ENCODE measurements at regions not wholly inside any gene's neighbourhood (a gene's known extent, or its start where the extent isn't known, plus 50 kb on each side); places are given as distances from the start of the nearest gene placed in this dataset.
"Not testable (repeated sequence)": the region's sequence is repeated elsewhere in the genome, so short reads cannot be mapped to it uniquely, and the experiment has no call there.

GRCh38 chr6:15184441-15184861 is 61.4 kb upstream of the JARID2 start:
- Histone ChIP-seq H3K4me3 (no peak overlapping the region), H3K27ac (no peak overlapping the region), H3K9me3 (no peaks in the 10 kb centered on the region), H3K4me1 (no peaks in the 10 kb centered on the region), H3K27me3 (ENCODE audit: insufficient read depth in 3 of 3, low read length in 2 of 3) (no peaks in the 10 kb centered on the region), H3K36me3 (ENCODE audit: insufficient read depth in 1 of 2, low read depth in 1 of 2) (no peaks in the 10 kb centered on the region)
- DNase-seq (no peak), ATAC-seq (no peak)
- 79 to 89% (median 80%) methylated on average over 2 of the region's 2 CpGs for WGBS, 3 donors
- no peak for TF ChIP-seq CTCF (IDR thresholded peaks at IDR 0.05)
- intact Hi-C loops (cut with DNase I), result no loop called here

GRCh38 chr6:15185111-15185510 is 60.8 kb upstream of the JARID2 start:
- WGBS, 3 donors, result 82 to 84% (median 83%) methylated on average over 8 of the region's 8 CpGs
- H3K36me3 ChIP-seq (ENCODE audit: insufficient read depth in 1 of 2, low read depth in 1 of 2); DNase-seq; intact Hi-C loops (cut with DNase I); H3K27ac ChIP-seq; H3K4me1 ChIP-seq; H3K27me3 ChIP-seq (ENCODE audit: insufficient read depth in 3 of 3, low read length in 2 of 3); H3K9me3 ChIP-seq; H3K4me3 ChIP-seq; ATAC-seq: not testable (repeated sequence)

GRCh38 chr6:15193451-15193850 is 52.4 kb upstream of the JARID2 start:
- H3K4me1 ChIP-seq; intact Hi-C loops (cut with DNase I); H3K36me3 ChIP-seq (ENCODE audit: insufficient read depth in 1 of 2, low read depth in 1 of 2); DNase-seq; ATAC-seq; H3K4me3 ChIP-seq; H3K9me3 ChIP-seq; H3K27me3 ChIP-seq (ENCODE audit: insufficient read depth in 3 of 3, low read length in 2 of 3); H3K27ac ChIP-seq: not testable (repeated sequence)
- WGBS, 3 donors, result 82 to 90% (median 87%) methylated on average over 10 of the region's 10 CpGs

GRCh38 chr6:15194453-15194852 is 51.4 kb upstream of the JARID2 start:
- Histone ChIP-seq H3K27me3 (ENCODE audit: insufficient read depth in 3 of 3, low read length in 2 of 3) (no peaks in the 10 kb centered on the region), H3K4me1 (no peaks in the 10 kb centered on the region), H3K9me3 (no peaks in the 10 kb centered on the region), H3K27ac (no peak overlapping the region), H3K4me3 (no peak overlapping the region), H3K36me3 (ENCODE audit: insufficient read depth in 1 of 2, low read depth in 1 of 2) (no peaks in the 10 kb centered on the region)
- DNase-seq (no peak), ATAC-seq (no peak)
- intact Hi-C loops (cut with DNase I), result no loop called here
- WGBS, 3 donors, result 93 to 98% (median 97%) methylated on average over 4 of the region's 4 CpGs
- TF ChIP-seq CTCF (IDR thresholded peaks at IDR 0.05), result no peak
